ENCODE measurements at regions not wholly inside any gene's neighbourhood (a gene's known extent, or its start where the extent isn't known, plus 50 kb on each side); places are given as distances from the start of the nearest gene placed in this dataset.
"Not testable (repeated sequence)": the region's sequence is repeated elsewhere in the genome, so short reads cannot be mapped to it uniquely, and the experiment has no call there.

GRCh38 chr5:93359296-93359959 lies 221.6 kb downstream of the NR2F1-AS1 start:
- no peak overlapping the region for H3K4me3 ChIP-seq (ENCODE audit: low read depth, low read length)
- DNase-seq (ENCODE audit: low read depth): no peak
- TF ChIP-seq CTCF (conservative IDR thresholded peaks at IDR 0.05; ENCODE audit: low read depth, low read length): no peak

- no peak for TF ChIP-seq CTCF (conservative IDR thresholded peaks at IDR 0.05; ENCODE audit: low read depth, low read length)
- no peak for DNase-seq (ENCODE audit: low read depth)
- no peak overlapping the region for H3K4me3 ChIP-seq (ENCODE audit: low read depth, low read length)
Observed at GRCh38 chr5:93358176-93358575, 222.8 kb downstream of the NR2F1-AS1 start.

DNA sequence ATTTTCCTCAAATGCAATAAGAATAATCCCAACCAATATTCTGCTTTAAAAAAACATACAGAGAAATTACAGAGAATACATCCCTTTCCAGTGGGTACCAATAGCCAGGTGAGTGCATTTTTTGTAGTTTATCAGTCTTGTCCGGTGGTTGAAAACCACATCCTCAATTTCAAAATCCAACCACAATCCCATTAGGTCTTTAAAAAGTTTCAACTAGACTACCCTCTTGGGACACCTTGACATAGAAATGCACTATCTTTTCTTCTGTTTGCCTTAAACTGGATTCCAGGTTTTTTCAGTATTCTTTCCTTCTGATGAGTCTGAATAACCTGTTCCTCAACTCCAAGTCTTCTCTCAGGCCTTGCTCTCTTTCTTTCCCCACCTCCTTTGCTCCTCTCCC lies 223.3 kb downstream of the NR2F1-AS1 start:
- no peak for TF ChIP-seq CTCF (conservative IDR thresholded peaks at IDR 0.05; ENCODE audit: low read depth, low read length)
- no peak for DNase-seq (ENCODE audit: low read depth)
- no peak overlapping the region for H3K4me3 ChIP-seq (ENCODE audit: low read depth, low read length)

GRCh38 chr5:93355691-93356090 lies 225.3 kb downstream of the NR2F1-AS1 start:
- DNase-seq (ENCODE audit: low read depth): no peak
- TF ChIP-seq CTCF (conservative IDR thresholded peaks at IDR 0.05; ENCODE audit: low read depth, low read length): no peak
- no peak overlapping the region for H3K4me3 ChIP-seq (ENCODE audit: low read depth, low read length)

DNA sequence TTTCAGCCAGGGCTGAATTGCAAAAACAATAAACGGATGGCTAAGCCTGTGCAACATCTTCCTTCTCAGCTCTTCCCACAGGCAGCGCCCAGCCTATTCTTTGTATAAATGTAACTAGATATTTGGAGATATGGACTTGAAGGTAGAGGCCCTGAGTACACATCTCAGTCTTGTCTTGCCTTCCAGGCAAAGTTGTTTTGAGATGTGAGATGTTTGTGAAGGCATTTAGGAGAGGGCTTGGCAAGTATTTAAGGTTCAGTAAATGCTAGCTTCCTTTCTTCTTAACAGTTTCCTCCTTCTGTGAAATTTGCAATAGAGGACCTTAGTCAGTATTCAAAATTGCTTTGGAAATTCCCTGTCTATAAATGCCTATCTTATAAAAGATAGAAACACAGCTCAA lies 228.8 kb downstream of the NR2F1-AS1 start:
- no peak for DNase-seq (ENCODE audit: low read depth)
- TF ChIP-seq CTCF (conservative IDR thresholded peaks at IDR 0.05; ENCODE audit: low read depth, low read length): no peak

GRCh38 chr5:93349613-93350012 lies 231.4 kb downstream of the NR2F1-AS1 start:
- H3K4me3 ChIP-seq (ENCODE audit: low read depth, low read length): no peak overlapping the region
- no peak for DNase-seq (ENCODE audit: low read depth)
- TF ChIP-seq CTCF (conservative IDR thresholded peaks at IDR 0.05; ENCODE audit: low read depth, low read length): no peak

More for the DNA sequence above, 228.8 kb downstream of the NR2F1-AS1 start:
- no peak overlapping the region for H3K4me3 ChIP-seq (ENCODE audit: low read depth, low read length)

GRCh38 chr5:93348231-93348630 lies 232.8 kb downstream of the NR2F1-AS1 start:
- no peak for TF ChIP-seq CTCF (conservative IDR thresholded peaks at IDR 0.05; ENCODE audit: low read depth, low read length)
- H3K4me3 ChIP-seq (ENCODE audit: low read depth, low read length): no peak overlapping the region
- peak; percentile 41 for DNase-seq (ENCODE audit: low read depth)

DNA sequence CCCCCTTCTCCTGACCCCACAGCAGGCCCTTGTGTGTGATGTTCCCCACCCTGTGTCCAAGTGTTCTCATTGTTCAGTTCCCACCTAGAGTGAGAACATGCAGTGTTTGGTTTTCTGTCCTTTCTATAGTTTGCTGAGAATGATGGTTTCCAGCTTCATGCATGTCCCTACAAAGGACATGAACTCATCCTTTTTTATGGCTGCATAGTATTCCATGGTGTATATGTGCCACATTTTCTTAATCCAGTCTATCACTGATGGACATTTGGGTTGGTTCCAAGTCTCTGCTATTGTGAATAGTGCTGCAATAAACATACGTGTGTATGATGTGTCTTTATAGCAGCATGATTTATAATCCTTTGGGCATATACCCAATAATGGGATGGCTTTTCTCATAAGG lies 234.2 kb downstream of the NR2F1-AS1 start:
- DNase-seq (ENCODE audit: low read depth); H3K4me3 ChIP-seq (ENCODE audit: low read depth, low read length): not testable (repeated sequence)

Measured in epithelial cell of proximal tubule (primary cell).